Fibroblast of lung (primary cell): ENCODE measurements at regions not wholly inside any gene's neighbourhood (a gene's known extent, or its start where the extent isn't known, plus 50 kb on each side); places are given as distances from the start of the nearest gene placed in this dataset.

Source experiments
- DNase-seq, 2 donors: peaks; one replicate each; pipeline versions ENCODE4 v3.0.0 to v3.0.0-alpha.2; 2010; ENCODE audit warnings: low read depth in 2 of 2
- H2AFZ ChIP-seq: 2 replicates; pipeline ENCODE4 v1.5.1; 2012; ENCODE audit warnings: low read length, control low read depth, inconsistent platforms
- H3K27ac ChIP-seq: 2 replicates; pipeline ENCODE4 v1.5.1; 2011; ENCODE audit warnings: low read length, control low read depth; ENCODE audit not compliant: insufficient read depth
- H3K27me3 ChIP-seq: 2 replicates; pipeline ENCODE4 v1.5.1; 2011; ENCODE audit warnings: mild to moderate bottlenecking, low read length; ENCODE audit not compliant: control insufficient read depth, insufficient read depth
- H3K36me3 ChIP-seq: 2 replicates; pipeline ENCODE4 v1.5.1; 2011; ENCODE audit warnings: low read length; ENCODE audit not compliant: control insufficient read depth, insufficient read depth
- H3K4me1 ChIP-seq: 2 replicates; pipeline ENCODE4 v1.5.1; 2011; ENCODE audit warnings: low read length; ENCODE audit not compliant: control insufficient read depth, insufficient read depth; ENCODE audit errors: extremely low read depth
- H3K4me2 ChIP-seq: 2 replicates; pipeline ENCODE4 v1.5.1; 2011; ENCODE audit warnings: low read length, control low read depth; ENCODE audit not compliant: insufficient read depth; ENCODE audit errors: extremely low read depth
- H3K4me3 ChIP-seq, 4 experiments: fragments of 200-600 bp in 1 of 4; sonication (generic) in 1 of 4; replicated peaks in 1 of 4; 2 replicates each; pipeline ENCODE4 v1.5.1; 2011 to 2016; ENCODE audit warnings: low read length in 4 of 4, low read depth in 3 of 4, mild to moderate bottlenecking in 3 of 4, control low read depth in 2 of 4, inconsistent platforms in 1 of 4, mixed read lengths in 1 of 4; ENCODE audit not compliant: insufficient read depth in 1 of 4; ENCODE audit errors: control extremely low read depth in 1 of 4
- H3K79me2 ChIP-seq: 2 replicates; pipeline ENCODE4 v1.5.1; 2012; ENCODE audit warnings: mild to moderate bottlenecking, low read length, inconsistent platforms; ENCODE audit not compliant: control insufficient read depth, insufficient read depth
- H3K9ac ChIP-seq: 2 replicates; pipeline ENCODE4 v1.5.1; 2011; ENCODE audit warnings: mild to moderate bottlenecking, low read length, control low read depth; ENCODE audit not compliant: insufficient read depth
- H3K9me3 ChIP-seq: 2 replicates; pipeline ENCODE4 v1.5.1; 2012; ENCODE audit warnings: low read depth, low read length; ENCODE audit not compliant: control insufficient read depth, insufficient read depth
- H4K20me1 ChIP-seq: 2 replicates; pipeline ENCODE4 v1.5.1; 2011; ENCODE audit warnings: low read length; ENCODE audit not compliant: control insufficient read depth, insufficient read depth; ENCODE audit errors: extremely low read depth
- CTCF ChIP-seq, 2 donors: IDR thresholded peaks in 1 of 2; conservative IDR thresholded peaks in 1 of 2; 1 replicate in 1 of 2; 2 replicates in 1 of 2; pipeline ENCODE4 v1.5.1; 2011 to 2012; ENCODE audit warnings: low read length in 2 of 2, control low read depth in 1 of 2, inconsistent platforms in 1 of 2, low read depth in 1 of 2, mild to moderate bottlenecking in 1 of 2
- EZH2 ChIP-seq: IDR thresholded peaks from 2 replicates; pipeline ENCODE4 v1.5.1; 2012; ENCODE audit warnings: low read length, control low read depth, mild to moderate bottlenecking; ENCODE audit errors: missing control alignments

GRCh38 chr5:175382171-175382570, 61.8 kb downstream of the DRD1 start:
- Histone ChIP-seq H3K4me3 (no peak overlapping the region), H3K4me2 (no peak overlapping the region), H2AFZ (no peak overlapping the region), H3K9ac (no peak overlapping the region), H3K27me3 (no peaks in the 10 kb centered on the region), H3K36me3 (no peaks in the 10 kb centered on the region), H3K27ac (no peak overlapping the region), H3K79me2 (no peaks in the 10 kb centered on the region), H3K9me3 (no peaks in the 10 kb centered on the region), H4K20me1 (no peaks in the 10 kb centered on the region), H3K4me1 (peaks cover 2% of the 10 kb centered on the region)
- no peak for TF ChIP-seq EZH2
- no peak for TF ChIP-seq CTCF (conservative IDR thresholded peaks at IDR 0.05 in 1 of 2, IDR thresholded peaks at IDR 0.05 in 1 of 2; ENCODE audit: low read depth in 1 of 2, low read length in 2 of 2)
- no peak for DNase-seq

- TF ChIP-seq EZH2 (no peak), CTCF (conservative IDR thresholded peaks at IDR 0.05 in 1 of 2, IDR thresholded peaks at IDR 0.05 in 1 of 2; ENCODE audit: low read depth in 1 of 2, low read length in 2 of 2) (no peak)
- Histone ChIP-seq H3K27me3 (no peaks in the 10 kb centered on the region), H3K27ac (no peak overlapping the region), H3K9me3 (no peaks in the 10 kb centered on the region), H2AFZ (no peak overlapping the region), H3K4me3 (no peak overlapping the region), H4K20me1 (no peaks in the 10 kb centered on the region), H3K4me1 (peaks cover 2% of the 10 kb centered on the region), H3K79me2 (no peaks in the 10 kb centered on the region), H3K4me2 (no peak overlapping the region), H3K36me3 (no peaks in the 10 kb centered on the region), H3K9ac (no peak overlapping the region)
- DNase-seq: no peak
These were observed 62.9 kb downstream of the DRD1 start for GRCh38 chr5:175381130-175381529.

GRCh38 chr5:175380701-175381100, 63.3 kb downstream of the DRD1 start:
- no peak overlapping the region for H2AFZ ChIP-seq
- no peaks in the 10 kb centered on the region for H3K9me3 ChIP-seq
- no peaks in the 10 kb centered on the region for H4K20me1 ChIP-seq
- H3K4me2 ChIP-seq: no peak overlapping the region
- no peaks in the 10 kb centered on the region for H3K79me2 ChIP-seq
- H3K27ac ChIP-seq: no peak overlapping the region
- H3K36me3 ChIP-seq: no peaks in the 10 kb centered on the region
- no peak overlapping the region for H3K9ac ChIP-seq
- H3K4me3 ChIP-seq: no peak overlapping the region
- no peak for TF ChIP-seq CTCF (conservative IDR thresholded peaks at IDR 0.05 in 1 of 2, IDR thresholded peaks at IDR 0.05 in 1 of 2; ENCODE audit: low read depth in 1 of 2, low read length in 2 of 2)
- no peak for TF ChIP-seq EZH2
- peak in 1 of 2 donors; percentile 9 for DNase-seq
- no peaks in the 10 kb centered on the region for H3K27me3 ChIP-seq
- H3K4me1 ChIP-seq: peaks cover 2% of the 10 kb centered on the region
